22Rv1 (cell line): ENCODE measurements at regions not wholly inside any gene's neighbourhood (a gene's known extent, or its start where the extent isn't known, plus 50 kb on each side); places are given as distances from the start of the nearest gene placed in this dataset.

Source experiments
- H3K27ac ChIP-seq: fragments of 450-650 bp; 2 replicates; pipeline ENCODE4 v1.5.1; 2017
- ZFX ChIP-seq: fragments of 450-650 bp; IDR thresholded peaks from 2 replicates; pipeline ENCODE4 v1.6.1; 2017; ENCODE audit warnings: antibody characterized with exemption, borderline replicate concordance
- TF ChIP-seq, protein P1 (sequence below): fragments of 450-650 bp; IDR thresholded peaks from 2 replicates; pipeline ENCODE4 v1.5.1; 2017; ENCODE audit warnings: mild to moderate bottlenecking

DNA sequence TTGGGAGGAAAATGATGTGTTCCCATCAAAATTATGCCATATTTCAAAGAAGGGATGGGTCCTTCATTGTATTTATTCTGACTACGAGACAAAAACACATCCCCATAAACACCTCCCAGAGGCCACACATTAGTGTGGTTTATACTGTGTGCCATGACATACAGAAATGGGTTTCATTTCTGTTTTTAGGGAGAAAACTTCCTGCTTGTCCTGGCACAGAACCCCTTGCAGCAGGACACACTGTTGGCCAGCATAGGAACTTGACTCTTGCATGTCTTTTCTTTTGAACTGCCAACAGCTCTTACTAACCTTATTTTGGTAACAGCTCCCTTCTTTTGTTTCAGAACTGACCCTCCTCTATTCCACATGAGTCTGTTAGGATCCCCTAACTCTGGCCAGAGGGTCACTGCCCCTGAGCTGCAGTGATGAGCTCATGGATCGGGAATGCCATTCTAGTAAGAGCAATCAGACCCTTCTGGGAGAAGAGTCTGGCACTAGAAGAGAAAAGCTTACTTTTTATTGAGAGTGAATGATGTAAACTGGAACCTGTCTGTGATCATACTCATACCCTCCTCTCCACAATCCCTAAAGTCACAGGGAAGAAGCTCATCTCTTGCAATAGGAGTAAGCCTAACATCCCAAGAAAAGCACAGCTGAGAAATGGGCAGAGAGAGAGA, 86.4 kb downstream of the SMIM20 start:
- TF ChIP-seq ZFX, result no peak
- TF ChIP-seq, protein P1, sequence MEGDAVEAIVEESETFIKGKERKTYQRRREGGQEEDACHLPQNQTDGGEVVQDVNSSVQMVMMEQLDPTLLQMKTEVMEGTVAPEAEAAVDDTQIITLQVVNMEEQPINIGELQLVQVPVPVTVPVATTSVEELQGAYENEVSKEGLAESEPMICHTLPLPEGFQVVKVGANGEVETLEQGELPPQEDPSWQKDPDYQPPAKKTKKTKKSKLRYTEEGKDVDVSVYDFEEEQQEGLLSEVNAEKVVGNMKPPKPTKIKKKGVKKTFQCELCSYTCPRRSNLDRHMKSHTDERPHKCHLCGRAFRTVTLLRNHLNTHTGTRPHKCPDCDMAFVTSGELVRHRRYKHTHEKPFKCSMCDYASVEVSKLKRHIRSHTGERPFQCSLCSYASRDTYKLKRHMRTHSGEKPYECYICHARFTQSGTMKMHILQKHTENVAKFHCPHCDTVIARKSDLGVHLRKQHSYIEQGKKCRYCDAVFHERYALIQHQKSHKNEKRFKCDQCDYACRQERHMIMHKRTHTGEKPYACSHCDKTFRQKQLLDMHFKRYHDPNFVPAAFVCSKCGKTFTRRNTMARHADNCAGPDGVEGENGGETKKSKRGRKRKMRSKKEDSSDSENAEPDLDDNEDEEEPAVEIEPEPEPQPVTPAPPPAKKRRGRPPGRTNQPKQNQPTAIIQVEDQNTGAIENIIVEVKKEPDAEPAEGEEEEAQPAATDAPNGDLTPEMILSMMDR, result no peak
- no peak overlapping the region for H3K27ac ChIP-seq

DNA sequence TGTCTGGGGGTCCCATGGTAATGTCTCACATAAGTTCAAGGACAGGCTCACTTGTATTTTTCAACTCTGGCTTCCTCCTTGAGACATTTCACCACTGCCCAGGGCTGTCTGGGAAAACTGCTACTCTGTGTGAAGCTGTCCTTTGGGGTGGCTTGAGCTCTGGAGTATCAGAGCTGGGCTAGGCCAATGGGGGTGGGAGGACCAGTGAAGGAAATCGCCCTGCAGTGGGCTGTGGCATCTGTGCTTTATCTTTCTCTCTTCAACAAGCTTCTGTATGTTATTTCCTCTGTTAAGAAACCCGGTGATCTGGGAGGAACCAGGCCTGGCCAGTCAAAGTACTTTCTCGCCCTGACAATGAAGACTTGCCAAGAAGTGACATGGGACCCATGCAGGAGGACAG, 87.4 kb downstream of the SMIM20 start:
- TF ChIP-seq, protein P1, result no peak
- TF ChIP-seq ZFX, result no peak
- H3K27ac ChIP-seq, result no peak overlapping the region

DNA sequence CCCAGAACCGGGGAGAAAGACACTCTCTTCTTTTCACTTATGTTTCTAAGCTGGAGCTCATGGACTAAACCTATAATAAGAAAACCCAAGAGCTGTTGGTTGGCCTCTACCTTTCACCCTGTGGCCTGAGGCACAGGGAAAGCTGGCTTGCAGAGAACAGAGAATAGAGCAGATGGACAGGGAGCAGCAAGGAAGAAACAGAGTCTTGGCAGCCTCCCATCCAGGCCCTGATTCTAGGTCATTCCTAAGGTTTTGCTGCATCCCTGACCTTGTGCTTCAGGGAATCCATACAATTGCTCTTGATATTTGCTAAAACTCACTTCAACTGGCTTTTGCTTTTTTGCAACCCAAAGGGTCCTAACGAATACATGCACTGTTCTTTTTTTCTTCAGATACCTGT, 87.8 kb downstream of the SMIM20 start:
- no peak overlapping the region for H3K27ac ChIP-seq
- no peak for TF ChIP-seq ZFX
- TF ChIP-seq, protein P1, result no peak

DNA sequence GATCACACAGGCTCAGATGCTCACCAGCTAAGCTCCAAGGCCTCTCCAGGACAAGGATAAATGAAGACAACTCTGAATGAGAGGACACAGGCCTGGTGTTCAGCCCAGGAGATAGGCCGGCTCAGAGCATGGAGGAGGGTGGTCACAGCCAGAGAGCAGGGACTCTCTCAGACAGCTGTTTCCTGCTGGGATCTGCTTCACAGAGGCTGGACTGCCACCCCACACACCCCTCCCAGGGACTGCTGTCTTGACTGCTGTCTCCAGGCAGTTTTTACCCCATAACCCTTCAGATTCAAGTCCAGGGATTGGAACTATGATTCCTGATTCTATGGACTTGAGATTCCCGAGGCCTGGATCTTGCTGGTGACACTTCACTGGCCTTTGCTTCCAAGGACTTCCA, 89.0 kb downstream of the SMIM20 start:
- H3K27ac ChIP-seq, result no peak overlapping the region
- no peak for TF ChIP-seq ZFX
- TF ChIP-seq, protein P1, result no peak

DNA sequence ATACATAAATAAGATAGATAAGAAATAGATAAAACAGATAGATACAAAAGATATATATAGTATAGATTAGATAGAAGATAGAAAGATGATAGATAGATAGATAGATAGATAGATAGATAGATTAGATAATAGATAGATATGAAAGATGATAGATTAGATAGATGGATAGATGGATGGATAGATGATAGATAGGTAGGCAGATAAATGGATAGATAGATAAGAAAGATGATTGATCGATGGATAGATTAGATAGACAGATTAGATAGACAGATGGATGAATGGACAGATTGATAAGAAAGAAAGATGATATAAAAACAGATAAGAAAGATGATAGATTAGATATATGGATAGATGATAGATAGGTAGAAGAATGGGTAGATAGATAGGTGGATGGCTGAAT, 90.3 kb downstream of the SMIM20 start:
- TF ChIP-seq, protein P1, result no peak
- no peak for TF ChIP-seq ZFX
- no peak overlapping the region for H3K27ac ChIP-seq

DNA sequence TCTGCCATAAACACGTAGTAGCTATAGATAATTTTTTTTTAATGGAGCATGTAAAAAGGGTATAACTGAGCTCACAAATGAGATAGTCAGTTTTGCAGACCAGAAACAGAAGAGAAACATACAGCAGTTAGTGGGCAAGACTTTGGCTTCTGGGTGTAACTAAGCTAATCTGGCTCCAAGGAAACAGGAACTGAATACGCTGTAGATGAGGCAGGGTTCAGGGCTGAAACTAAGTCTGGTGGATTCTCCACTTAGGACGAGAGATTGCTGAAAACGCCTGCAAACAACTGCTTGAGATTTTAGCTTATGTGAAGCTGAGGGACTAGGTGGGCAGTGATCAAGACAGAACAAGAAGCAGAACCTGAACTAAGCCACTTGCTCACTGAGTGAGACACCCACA, 91.7 kb downstream of the SMIM20 start:
- TF ChIP-seq, protein P1, result no peak
- no peak for TF ChIP-seq ZFX
- H3K27ac ChIP-seq, result no peak overlapping the region

DNA sequence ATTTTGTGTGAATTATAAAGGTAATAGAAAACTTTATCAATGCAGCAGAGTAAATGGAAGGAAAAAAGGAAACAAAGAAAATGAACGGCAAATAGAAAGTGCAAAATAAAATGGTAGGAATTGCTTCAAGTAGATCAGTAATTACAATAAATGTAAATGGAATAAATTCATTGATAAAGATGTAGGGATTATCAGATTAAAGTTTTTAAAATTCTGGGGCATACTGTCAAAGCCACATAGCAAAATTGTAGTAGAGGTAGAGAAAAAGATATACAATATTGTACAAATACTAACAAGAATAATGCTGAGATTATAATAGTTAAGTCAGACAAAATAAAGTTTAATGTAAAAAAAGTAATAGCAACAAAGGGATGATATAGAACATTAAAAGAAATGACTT, 94.7 kb downstream of the SMIM20 start:
- no peak for TF ChIP-seq ZFX
- TF ChIP-seq, protein P1, result no peak
- H3K27ac ChIP-seq, result no peak overlapping the region
